Lung (tissue), 11 donors: ENCODE measurements at regions not wholly inside any gene's neighbourhood (a gene's known extent, or its start where the extent isn't known, plus 50 kb on each side); places are given as distances from the start of the nearest gene placed in this dataset.

Experiments
- ATAC-seq: fragments of 200-7000 bp; cut with Tn5 transposase; one replicate; pipeline ENCODE4 v1.9.1; 2020; ENCODE audit warnings: moderate number of reproducible peaks; ENCODE audit not compliant: insufficient read depth, low FRiP score
- DNase-seq, 3 donors: peaks; one replicate each; pipeline ENCODE4 v3.0.0-alpha.2; 2013 to 2017
- H3K27ac ChIP-seq, 2 donors: one replicate each; pipeline ENCODE4 v1.5.1; 2013; ENCODE audit warnings: mild to moderate bottlenecking in 2 of 2, moderate library complexity in 2 of 2, control low read depth in 1 of 2, inconsistent platforms in 1 of 2, low read depth in 1 of 2, low read length in 1 of 2
- H3K27me3 ChIP-seq, 3 donors: one replicate each; pipeline ENCODE4 v1.5.1; 2013; ENCODE audit warnings: low read length in 2 of 3; ENCODE audit not compliant: control insufficient read depth in 3 of 3, insufficient read depth in 3 of 3
- H3K36me3 ChIP-seq, 4 donors: one replicate each; pipeline ENCODE4 v1.5.1; 2013; ENCODE audit warnings: low read length in 4 of 4, mild to moderate bottlenecking in 1 of 4, moderate library complexity in 1 of 4; ENCODE audit not compliant: control insufficient read depth in 4 of 4, insufficient read depth in 4 of 4
- H3K4me1 ChIP-seq, 5 donors: one replicate each; pipeline ENCODE4 v1.5.1; 2013; ENCODE audit warnings: low read length in 5 of 5, mild to moderate bottlenecking in 2 of 5, moderate library complexity in 1 of 5; ENCODE audit not compliant: control insufficient read depth in 5 of 5, insufficient read depth in 5 of 5
- H3K4me3 ChIP-seq: one replicate; pipeline ENCODE4 v1.5.1; 2013; ENCODE audit warnings: mild to moderate bottlenecking, control low read depth, moderate library complexity
- H3K9ac ChIP-seq, 2 donors: one replicate each; pipeline ENCODE4 v1.5.1; 2013; ENCODE audit warnings: low read length in 2 of 2, control low read depth in 1 of 2; ENCODE audit not compliant: insufficient read depth in 1 of 2
- H3K9me3 ChIP-seq, 4 donors: one replicate each; pipeline ENCODE4 v1.5.1; 2013; ENCODE audit warnings: low read length in 3 of 4, mild to moderate bottlenecking in 1 of 4, moderate library complexity in 1 of 4; ENCODE audit not compliant: control insufficient read depth in 4 of 4, insufficient read depth in 3 of 4
- CTCF ChIP-seq: IDR thresholded peaks from 2 replicates; pipeline ENCODE4 v1.5.1; 2012; ENCODE audit warnings: mild to moderate bottlenecking; ENCODE audit errors: control extremely low read depth, extremely low read depth
- WGBS, 2 donors: extraction: QIAGEN DNeasy Blood & Tissue Kit; methylation state at CpG; one replicate each; pipeline ENCODE4 v1.1.7; 2013; 5-methylcytosine and 5-hydroxymethylcytosine counted together
- donor health status: control.
- donor health status: control.
- donor health status: Bipolar disorder and iron deficiency.
- donor health status: healthy.
- donor health status: DM: yes; HTN: yes; CAD: no.

DNA sequence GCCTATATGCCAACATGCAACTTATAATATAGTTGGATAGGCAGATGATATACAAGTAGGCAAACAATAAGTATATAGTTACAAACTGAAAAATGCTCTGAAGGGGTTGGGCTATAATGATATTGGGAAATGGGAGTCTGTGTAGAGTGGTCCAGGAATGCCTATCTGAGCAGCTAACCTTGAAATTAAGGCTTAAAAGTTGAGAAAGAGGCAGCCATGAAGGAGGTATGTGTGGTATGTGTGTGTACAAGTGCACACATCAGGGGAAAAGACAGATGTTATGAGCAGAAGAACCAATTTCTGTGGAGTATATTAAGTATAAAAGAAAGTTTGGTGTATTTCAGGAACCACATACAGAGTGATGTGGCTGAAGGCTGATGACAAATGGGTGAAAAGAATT, 154.9 kb upstream of the PAPPA start:
- no peak for ATAC-seq
- Histone ChIP-seq H3K9ac (no peak overlapping the region), H3K4me3 (no peak overlapping the region), H3K4me1 (peaks cover 0 to 7% (median 0%) of the 10 kb centered on the region in 5 donors), H3K27me3 (no peaks in the 10 kb centered on the region), H3K36me3 (no peaks in the 10 kb centered on the region), H3K27ac (no peak overlapping the region), H3K9me3 (no peaks in the 10 kb centered on the region)
- TF ChIP-seq CTCF = no peak
- no peak for DNase-seq

DNA sequence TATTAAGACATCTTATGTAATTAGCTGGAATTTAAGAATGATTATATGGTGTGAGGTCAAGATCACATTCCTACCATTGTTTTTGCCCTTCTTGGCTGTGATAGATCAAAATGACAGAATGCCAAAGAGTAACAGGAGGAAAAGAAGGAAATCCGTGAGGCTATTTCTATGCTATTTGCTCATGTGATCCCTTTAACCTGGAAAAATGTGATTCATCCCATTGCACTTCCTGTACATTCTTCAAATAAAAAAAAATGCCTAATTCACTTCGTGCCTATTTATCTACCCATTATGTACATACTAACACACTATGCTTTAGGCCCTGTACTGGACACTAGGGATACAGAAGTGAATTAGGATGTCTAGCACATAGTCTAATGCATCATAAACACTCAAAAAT, 154.1 kb upstream of the PAPPA start:
- Histone ChIP-seq H3K9me3 (no peaks in the 10 kb centered on the region), H3K36me3 (no peaks in the 10 kb centered on the region), H3K4me3 (no peak overlapping the region), H3K27ac (no peak overlapping the region), H3K27me3 (no peaks in the 10 kb centered on the region), H3K4me1 (peaks cover 0 to 5% (median 0%) of the 10 kb centered on the region in 5 donors), H3K9ac (no peak overlapping the region)
- DNase-seq = no peak
- 64 to 68% methylated on average over 2 of the region's 2 CpGs for WGBS, 2 donors
- TF ChIP-seq CTCF = no peak
- no peak for ATAC-seq

DNA sequence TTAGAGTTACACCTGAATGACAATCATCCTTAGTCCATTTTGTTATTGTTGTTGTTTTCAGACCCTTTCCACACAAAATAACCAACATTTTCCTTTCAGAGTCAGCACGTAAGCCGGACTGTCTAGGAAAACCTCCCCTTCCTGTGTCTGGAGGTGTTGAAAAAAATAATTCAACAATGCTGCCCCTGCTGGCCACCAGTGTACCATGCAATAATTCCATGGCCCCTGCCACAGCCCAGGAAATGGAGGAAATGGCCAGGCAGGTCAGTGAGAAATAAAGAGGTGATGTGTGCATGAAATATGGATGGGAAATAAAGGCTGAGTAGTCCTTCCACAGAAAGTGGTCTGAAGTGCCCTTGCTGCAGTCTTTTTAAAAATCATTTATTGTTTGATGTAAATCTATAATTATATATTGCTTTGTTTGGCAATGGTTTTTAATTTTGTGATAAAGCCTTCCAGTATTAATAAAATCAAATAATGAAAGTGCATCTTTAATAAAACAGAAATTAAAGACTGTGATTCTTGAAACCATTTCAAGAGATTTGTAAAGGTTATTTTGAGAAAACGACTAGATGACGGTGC, 152.8 kb upstream of the PAPPA start:
- Histone ChIP-seq H3K4me3 (no peak overlapping the region), H3K27me3 (no peaks in the 10 kb centered on the region), H3K36me3 (no peaks in the 10 kb centered on the region), H3K9me3 (no peaks in the 10 kb centered on the region), H3K9ac (no peak overlapping the region), H3K27ac (no peak overlapping the region), H3K4me1 (peaks cover 0 to 3% (median 0%) of the 10 kb centered on the region in 5 donors)
- peak in 1 of 3 donors; percentile 13 for DNase-seq
- TF ChIP-seq CTCF = no peak
- ATAC-seq = no peak
- 57 to 61% methylated on average over 4 of the region's 4 CpGs for WGBS, 2 donors

DNA sequence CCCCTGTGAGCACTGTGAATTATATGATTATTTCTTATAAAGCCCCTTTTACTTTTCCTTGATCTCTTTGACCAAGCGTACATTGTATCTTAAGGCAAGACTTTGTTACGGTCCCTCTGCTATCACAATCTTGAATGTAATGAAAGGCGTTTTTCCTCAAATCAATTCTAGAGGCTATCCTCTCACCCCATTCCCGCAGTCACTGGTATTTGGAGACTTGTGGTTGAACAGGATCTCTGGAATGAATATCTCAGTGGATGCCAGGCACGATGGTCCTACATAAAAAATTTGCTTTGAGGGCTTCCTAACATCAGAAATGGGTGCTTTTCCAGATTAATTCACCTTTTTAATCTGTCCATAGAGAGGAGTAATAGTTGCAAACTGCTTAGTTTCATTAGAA, 151.4 kb upstream of the PAPPA start:
- H3K36me3 ChIP-seq = no peaks in the 10 kb centered on the region
- H3K9ac ChIP-seq = no peak overlapping the region
- ATAC-seq = no peak
- no peak for TF ChIP-seq CTCF
- 86 to 87% methylated on average over 5 of the region's 5 CpGs for whole genome bisulfite sequencing, 2 donors
- H3K27me3 ChIP-seq = no peaks in the 10 kb centered on the region
- H3K4me3 ChIP-seq = no peak overlapping the region
- no peak for DNase-seq
- no peaks in the 10 kb centered on the region for H3K9me3 ChIP-seq
- H3K4me1 ChIP-seq = peaks cover 0 to 3% (median 0%) of the 10 kb centered on the region in 5 donors
- H3K27ac ChIP-seq = no peak overlapping the region
